ENCODE measurements at regions not wholly inside any gene's neighbourhood (a gene's known extent, or its start where the extent isn't known, plus 50 kb on each side); places are given as distances from the start of the nearest gene placed in this dataset.
A peak's percentile ranks its signal among the peaks of the same experiment; 100 is the strongest.

- no peak for DNase-seq (ENCODE audit: low spot score)
These were observed 176.8 kb upstream of the SAMSN1 start for GRCh38 chr21:14722841-14723483.

DNA sequence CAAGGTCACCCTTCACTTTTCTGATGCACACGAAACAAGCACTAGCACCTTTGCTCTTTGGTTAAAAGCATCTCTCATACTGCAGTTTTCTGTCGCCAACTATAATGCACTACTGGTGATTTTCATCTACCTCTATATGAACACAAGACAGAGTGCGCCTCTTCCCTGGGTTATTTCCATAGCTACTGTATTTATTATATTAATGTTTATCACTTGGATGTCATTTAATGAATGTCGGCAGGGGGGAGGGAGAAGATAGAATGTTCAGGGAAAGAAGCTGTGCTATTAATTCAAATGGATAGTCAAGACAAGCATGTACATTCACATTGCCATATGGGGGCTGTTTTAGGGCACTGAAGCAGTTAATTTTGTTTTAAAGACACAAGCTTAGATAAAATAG lies 174.1 kb upstream of the SAMSN1 start:
- no peak for DNase-seq (ENCODE audit: low spot score)

- DNase-seq (ENCODE audit: low spot score), result no peak
These were observed 172.8 kb upstream of the SAMSN1 start for GRCh38 chr21:14718951-14719350.

- DNase-seq (ENCODE audit: low spot score), result no peak
These were observed 170.8 kb upstream of the SAMSN1 start for GRCh38 chr21:14716761-14717396.

GRCh38 chr21:14713109-14713508 lies 167.0 kb upstream of the SAMSN1 start:
- DNase-seq (ENCODE audit: low spot score), result no peak

GRCh38 chr21:14712121-14712715 lies 166.1 kb upstream of the SAMSN1 start:
- DNase-seq (ENCODE audit: low spot score), result no peak

DNA sequence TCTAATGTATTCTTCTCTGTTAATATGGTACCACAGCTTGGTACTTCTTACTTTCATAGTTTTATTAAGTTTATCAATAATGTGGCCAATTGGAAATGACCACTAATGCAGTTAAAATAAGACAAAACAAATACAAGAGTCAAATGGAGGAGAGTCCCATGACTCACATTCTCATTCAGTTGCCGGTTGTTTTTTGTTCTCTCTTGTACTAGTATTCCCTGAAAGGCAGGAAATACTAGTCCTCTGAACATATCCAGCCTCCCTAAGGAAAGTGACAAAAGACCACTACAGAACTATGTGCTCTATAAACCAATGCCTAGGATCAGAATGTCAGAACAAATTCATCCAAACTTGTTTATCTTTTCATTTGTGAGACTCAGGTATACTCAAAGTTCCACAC lies 165.2 kb upstream of the SAMSN1 start:
- no peak for DNase-seq (ENCODE audit: low spot score)

DNA sequence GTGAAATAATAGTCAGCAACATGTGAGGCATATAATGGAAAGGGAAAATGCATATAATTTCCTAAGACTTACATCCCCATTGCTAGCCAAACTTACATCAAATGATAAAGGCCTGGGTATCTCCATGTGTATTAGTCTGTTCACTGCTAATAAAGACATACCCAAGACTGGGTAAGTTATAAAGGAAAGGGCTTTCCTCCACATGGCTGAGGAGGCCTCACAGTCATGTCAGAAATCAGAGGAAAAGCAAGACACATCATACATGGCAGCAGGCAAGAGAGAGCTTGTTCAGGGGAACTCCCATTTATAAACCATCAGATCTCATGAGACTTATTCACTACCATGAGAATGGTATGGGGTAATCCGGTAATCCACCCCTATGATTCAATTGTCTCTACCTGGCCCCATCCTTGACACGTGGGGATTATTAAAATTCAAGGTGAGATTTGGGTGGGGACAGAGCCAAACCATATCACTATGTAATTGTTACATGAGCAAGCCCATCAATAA lies 161.5 kb upstream of the SAMSN1 start:
- DNase-seq (ENCODE audit: low spot score), result no peak

DNA sequence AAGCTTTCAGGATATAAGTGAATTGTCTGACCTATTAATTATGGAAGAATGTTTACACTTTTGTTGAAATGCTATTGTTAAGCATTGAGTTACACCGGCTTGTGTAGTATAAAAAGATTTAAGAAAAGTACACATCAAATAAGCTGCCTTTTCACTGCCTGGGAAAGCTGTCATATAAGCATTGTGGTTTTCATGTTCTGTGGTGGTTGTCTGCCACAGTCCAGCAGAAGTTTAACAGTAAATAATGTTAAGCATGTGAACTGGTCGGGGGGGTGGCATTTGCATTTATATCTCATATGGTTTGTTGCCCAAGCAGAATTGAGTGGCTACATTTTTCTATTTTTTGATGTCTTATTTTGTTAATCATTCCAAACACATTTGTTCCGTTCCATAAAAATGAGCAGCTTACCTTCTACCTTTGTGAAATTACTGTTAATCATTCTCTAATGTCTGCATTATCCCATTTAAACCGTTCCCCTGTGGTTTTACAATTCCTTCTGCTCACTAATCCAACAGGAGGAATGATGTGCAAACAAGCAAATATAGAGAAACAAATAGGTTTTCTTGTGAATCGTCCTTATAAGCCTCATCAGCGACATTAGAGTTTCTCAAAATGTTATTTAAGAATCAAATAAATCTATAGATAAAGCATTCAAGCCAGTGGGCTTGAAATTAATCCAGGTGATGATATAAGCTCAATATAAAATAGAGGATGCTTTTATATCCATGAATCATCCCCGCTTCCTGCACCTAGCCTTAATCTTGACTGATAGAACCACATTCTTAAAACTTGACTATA lies 160.8 kb upstream of the SAMSN1 start:
- DNase-seq (ENCODE audit: low spot score), result no peak

- DNase-seq (ENCODE audit: low spot score), result no peak
These were observed 153.6 kb upstream of the SAMSN1 start for GRCh38 chr21:14699433-14700407.

DNA sequence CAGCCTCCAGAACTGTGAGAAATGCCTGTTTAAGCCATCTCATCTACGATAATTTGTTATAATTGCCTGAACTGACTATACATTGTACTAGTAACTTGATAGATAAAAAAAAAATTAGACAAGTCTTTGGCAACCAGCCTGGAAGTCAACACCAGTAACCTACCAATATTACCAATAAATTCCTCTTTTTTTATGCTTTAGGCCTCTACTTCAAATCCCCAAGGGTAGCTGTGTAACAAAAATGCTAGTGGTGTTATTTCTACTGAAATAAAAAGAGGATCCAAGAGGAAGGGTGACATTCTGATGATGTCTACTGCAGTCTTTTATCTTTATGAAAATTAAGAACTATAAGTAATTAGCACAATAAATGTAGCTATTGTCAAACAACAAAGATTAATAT lies 151.7 kb upstream of the SAMSN1 start:
- no peak for DNase-seq (ENCODE audit: low spot score)

DNA sequence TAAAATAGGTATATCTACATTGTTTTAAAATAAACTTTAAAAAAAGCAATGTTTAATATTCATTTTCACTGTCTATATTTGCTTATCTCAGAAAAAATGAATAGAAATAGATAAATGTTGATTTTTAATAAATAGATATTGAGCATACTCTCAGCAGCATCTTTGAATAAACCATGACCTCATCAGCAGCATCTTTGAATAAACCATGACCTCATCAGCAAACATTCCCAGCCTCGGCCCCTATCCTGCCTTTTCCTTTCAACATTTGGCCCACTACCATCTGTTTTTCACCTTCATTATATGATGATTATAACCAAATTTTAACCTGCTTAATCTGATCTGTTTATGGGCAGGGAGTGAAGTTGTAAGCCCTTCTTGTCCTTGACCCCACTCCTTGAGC lies 148.7 kb upstream of the SAMSN1 start:
- no peak for DNase-seq (ENCODE audit: low spot score)

DNA sequence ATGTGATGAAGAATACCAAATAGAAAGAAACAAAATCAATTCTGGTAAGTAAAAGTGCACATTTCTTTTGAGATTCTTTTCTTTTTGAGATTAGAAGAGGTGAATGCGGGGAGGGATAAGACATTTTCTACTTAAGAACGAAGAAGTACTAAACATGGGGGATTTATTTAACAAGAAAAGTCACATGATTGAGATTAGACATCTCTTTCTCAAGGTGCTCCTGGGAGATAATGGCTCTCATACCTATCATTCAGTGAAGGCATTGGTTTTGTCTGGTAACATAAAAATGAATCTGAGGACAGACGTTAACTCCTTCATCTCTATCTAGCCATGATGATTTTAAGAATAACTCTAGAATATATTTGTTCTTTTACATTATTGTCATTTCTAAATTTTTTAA lies 147.9 kb upstream of the SAMSN1 start:
- no peak for DNase-seq (ENCODE audit: low spot score)

DNA sequence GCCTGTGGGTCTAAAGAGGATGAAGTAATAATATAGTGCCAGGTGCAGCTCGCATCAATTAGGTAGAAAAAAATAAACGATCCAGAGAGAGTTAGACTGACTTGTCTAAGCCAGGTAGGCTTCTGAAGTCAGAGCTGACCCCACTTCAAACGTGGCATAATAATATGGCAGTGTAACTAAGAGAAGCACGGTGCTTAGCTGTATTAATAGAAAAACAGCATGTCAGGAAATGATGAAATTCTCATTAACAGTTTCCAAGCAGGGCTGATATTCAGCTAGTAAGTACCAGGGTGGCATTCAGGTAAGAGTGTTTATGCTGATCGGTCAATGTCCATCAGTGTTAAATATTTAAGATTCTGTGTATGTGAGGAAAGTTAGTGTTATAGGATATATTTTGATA lies 145.8 kb upstream of the SAMSN1 start:
- no peak for DNase-seq (ENCODE audit: low spot score)

DNA sequence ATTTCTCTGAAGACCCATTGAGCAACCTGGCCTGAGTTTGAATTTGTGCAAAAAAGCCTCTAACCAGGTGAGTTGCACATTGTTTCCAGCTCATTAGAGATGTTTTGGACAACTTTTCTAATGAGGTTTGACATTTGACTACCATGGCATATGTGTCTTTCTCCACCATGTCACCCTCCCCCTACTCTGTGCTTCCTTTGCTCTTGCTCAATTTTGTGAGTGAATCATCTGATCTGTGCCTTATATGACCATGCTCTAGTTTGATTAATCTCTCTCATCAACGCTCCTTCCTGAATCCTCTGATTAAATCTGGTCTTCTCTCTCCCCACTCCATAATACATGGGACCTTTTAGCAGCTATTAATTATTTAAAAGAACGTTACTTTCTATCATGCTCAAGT lies 144.8 kb upstream of the SAMSN1 start:
- DNase-seq (ENCODE audit: low spot score), result peak; percentile 8

DNA sequence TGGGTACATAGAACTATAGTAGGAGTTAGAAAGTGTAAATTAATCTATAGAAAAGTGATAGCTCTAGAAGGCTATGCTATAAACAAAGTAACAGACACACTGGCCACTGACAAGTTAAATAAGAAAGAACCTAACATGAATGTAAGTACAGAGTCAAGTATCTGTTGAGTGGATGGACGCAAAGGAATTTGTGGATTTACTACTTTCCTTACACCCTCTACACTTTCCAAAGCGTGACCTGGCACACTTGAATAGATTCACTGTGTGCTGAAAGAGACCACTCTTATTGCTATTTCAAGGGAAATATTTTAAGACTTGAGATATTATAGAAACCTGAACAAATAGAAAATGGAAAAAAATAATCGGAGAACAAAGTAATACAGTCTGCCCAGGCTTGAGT lies 142.8 kb upstream of the SAMSN1 start:
- no peak for DNase-seq (ENCODE audit: low spot score)

DNA sequence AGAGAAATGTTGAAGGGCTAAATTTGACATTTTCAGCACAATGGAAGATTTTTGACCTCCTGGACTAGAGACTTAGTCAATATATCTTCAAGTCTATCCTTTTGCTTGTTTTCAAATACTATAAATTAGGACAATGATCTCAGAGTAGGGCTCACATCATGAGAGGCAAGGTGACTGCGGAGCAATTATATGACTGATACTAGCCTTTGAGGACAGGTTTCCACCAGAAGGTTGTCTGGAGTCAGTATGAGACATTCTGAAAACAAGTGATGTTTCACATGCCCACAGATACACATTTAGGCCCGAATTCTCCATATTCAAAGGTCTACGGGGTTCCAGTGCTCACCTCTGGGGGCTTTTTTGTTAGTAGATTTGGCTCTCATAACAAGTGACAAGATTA lies 142.3 kb upstream of the SAMSN1 start:
- DNase-seq (ENCODE audit: low spot score), result no peak

- DNase-seq (ENCODE audit: low spot score), result peak; percentile 16
These were observed 141.1 kb upstream of the SAMSN1 start for GRCh38 chr21:14687268-14687625.

- peak; percentile 18 for DNase-seq (ENCODE audit: low spot score)
These were observed 140.6 kb upstream of the SAMSN1 start for GRCh38 chr21:14686466-14687267.

DNA sequence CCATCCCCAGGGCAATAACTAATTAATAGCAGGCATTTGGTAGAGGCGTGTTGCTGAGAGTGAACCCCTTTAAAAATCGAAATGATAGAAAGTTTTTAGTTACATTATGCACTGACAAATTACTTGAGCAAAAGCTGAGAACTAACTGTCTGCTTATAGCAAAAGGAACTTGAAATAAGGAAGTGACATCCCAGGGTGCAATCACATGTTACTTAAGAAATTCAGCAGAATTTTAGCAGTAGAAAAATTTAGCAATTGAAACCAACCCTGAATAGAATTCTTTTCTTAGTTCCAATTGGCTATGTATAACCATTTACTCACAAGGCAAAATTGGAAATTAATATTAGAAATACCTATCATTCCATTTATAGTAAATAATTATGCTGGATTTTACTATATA lies 139.5 kb upstream of the SAMSN1 start:
- DNase-seq (ENCODE audit: low spot score), result no peak

- no peak for DNase-seq (ENCODE audit: low spot score)
These were observed 138.0 kb upstream of the SAMSN1 start for GRCh38 chr21:14684071-14684470.
